Amniotic stem cell (primary cell): ENCODE measurements at regions not wholly inside any gene's neighbourhood (a gene's known extent, or its start where the extent isn't known, plus 50 kb on each side); places are given as distances from the start of the nearest gene placed in this dataset.
"Not testable (repeated sequence)": the region's sequence is repeated elsewhere in the genome, so short reads cannot be mapped to it uniquely, and the experiment has no call there.

Experiments
- DNase-seq: peaks from one replicate; lab custom pipeline; 2025; lab: John Stamatoyannopoulos, UW

DNA sequence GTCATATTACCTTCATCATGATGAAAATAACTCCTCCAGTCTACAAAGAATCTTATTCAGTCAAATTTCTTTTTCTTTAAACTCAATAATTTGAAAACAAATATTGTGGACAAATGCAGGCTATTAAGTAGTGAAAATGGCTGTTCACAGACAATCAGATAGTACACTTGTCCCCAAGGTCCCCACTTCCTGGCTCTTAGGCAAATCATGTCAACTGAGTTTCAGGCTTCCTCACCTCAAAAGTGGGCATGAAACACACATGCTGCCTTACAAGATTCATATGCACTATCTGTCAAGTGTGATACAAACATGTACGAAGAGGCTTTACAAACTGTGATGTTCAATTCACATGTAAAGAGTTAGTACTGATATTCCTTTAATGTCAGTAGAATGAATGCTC is 385.2 kb upstream of the SEMA6A start:
- no peak for DNase-seq

DNA sequence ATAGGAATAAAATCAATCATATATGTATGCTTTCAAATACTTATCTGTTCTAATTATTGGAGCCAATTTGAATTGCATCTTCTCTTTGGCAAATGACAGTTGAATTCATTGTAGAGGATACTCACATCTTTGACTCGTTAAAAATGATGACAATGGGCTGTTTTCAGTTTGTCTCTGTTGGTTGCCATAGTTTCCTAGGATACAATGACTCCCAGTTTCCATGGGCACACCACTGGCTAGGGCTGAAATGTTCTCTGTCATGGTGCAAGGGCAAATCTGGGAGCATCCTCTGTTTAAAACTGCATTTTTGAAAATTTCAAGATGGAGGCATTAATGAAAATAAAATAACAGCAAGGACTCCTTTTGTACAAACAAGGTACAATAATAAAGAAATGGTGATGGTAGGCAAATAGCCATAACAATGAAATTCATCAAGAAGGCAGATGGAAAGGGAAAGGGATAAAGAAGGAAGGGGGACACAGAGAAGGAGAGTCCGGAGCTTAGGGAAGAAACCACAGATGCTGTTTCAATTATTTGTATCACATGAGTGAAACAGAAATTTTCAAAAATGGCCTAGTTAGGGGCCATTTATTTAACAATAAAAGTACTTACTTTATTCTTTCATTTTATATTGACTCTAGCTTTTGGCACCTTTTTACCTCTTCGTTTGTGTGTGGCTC is 378.8 kb upstream of the SEMA6A start:
- no peak for DNase-seq

DNA sequence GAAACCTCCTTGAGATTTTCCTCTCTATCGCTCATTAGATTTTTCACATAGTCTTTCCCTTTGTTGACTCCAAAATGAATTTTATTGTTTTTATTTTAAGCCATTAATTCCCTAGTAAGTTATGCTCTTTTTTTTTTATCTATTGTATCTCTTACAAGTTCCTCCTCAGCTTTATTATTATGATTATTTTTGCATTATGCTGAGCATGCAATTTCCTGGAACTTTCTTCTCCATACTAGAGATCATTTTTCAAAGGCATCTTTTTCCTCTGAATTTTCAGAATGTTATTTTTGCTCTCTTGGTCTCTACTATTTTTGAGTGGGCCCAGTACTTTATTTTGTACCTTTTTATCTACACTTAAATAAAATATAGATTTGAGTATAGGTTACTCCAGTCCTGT is 376.6 kb upstream of the SEMA6A start:
- DNase-seq = no peak

DNA sequence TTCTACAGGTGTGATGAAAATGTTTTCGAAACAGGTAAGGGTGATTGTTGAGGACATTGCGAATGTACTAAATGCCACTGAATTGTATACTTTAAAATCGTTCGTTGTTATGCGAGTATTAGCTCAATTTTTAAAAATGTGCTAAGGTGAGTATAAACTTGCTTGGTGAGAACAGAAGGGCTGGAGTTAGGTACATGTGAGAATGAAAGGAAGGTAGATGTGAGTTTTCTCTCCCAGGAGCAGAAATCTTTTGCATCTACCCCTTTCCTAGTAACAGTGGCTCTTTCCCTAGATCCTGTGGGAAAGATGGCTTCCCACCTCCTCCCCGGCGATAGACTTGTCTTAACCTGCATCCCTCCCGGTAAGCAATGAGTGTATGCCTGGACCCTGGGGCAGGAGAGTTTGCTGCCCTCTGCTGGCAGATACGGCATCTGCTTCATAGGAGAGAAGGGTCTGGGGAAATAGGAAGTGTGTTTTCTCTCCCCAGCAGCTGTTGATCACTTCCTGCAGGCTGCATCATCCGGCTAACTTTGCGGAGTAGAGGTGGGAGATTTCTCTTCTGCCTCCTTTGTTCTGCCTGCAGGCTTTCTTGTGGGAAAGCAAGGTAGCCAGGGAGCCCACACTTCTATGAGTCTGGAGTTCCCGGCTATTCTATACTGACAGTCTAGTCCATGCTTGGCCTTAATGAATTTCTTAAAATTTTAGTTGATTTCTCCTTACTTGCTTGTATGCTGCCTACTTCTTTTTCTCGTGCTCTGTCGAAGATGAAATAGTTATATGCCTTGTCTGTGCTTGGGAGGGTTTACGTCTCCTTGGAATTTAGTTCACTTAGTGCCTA is 373.3 kb upstream of the SEMA6A start:
- no peak for DNase-seq

DNA sequence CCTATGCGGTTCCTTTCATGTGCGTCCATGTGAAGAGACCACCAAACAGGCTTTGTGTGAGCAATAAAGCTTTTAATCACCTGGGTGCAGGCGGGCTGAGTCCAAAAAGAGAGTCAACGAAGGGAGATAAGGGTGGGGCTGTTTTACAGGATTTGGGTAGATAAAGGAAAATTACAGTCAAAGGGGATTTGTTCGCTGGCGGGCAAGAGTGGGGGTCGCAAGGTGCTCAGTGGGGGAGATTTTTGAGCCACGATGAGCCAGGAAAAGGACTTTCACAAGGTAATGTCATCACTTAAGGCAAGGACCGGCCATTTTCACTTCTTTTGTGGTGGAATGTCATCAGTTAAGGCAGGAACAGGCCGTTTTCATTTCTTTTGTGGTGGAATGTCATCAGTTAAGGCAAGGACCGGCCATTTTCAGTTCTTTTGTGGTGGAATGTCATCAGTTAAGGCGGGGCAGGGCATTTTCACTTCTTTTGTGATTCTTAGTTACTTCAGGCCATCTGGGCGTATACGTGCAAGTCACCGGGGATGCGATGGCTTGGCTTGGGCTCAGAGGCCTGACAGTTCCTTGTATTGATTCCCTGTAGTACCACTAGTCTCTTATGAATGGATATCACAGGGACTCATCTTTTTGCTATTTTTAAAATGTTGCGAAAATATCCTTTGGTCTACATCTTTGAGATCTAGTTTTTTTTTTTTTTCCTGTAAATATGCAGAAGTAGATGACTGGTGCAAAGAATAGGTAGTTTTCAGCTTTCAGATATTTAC is 371.2 kb upstream of the SEMA6A start:
- not testable (repeated sequence) for DNase-seq

DNA sequence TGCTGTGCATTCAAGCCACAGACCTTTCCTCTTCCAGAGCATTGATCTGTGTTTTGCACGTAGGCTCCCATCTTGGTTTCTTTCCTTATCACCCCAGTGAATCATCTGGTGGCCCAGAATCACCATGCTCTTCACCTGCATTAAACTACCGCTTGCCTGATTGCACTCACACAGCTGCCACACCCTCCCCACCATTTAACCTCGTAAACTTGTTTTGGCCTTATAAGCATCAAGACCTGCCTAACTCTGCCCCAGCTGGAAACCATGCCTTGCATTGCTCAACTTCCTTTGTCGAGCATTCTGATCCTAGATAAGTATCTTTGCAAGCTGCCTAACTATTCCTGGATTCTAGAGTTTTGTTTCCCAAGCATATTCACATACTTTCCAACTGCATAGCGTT is 369.6 kb upstream of the SEMA6A start:
- no peak for DNase-seq

DNA sequence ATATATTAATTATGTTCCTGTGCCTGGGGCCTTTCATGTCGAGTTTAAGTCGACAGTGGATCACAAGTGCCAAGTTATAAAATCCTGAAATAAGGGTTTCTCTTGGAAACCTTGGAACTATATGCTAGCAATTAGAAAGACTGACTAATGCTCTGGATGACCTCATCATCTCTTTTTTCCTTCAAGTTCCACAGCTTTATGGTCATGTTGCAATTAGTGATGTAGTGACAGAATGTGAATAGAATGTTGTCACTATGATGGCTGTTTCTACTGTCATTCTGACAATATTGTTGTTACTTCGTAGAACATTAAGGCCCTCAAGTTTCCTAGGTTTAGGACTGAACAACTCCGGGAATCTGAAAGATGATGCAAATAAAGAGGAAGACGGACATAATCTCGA is 368.0 kb upstream of the SEMA6A start:
- no peak for DNase-seq

DNA sequence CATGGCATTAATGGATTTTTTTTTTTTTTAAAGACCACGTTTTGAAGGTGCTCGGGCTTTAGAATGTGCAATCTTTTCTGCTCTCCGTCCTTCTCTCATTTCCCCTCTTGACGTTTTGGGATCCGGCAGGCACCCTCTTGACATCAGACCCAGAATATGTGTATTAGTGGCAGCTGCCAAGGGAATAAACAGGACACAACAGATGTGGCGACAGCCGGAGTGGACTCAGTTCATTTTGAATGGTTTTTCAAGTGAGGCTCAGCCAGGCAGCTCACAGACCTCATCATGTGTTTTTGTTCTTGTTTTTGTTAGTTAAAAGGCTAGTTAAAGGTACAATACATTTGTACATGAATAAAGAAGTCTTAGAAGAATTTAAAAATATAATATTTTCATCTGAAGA is 365.0 kb upstream of the SEMA6A start:
- DNase-seq = no peak

DNA sequence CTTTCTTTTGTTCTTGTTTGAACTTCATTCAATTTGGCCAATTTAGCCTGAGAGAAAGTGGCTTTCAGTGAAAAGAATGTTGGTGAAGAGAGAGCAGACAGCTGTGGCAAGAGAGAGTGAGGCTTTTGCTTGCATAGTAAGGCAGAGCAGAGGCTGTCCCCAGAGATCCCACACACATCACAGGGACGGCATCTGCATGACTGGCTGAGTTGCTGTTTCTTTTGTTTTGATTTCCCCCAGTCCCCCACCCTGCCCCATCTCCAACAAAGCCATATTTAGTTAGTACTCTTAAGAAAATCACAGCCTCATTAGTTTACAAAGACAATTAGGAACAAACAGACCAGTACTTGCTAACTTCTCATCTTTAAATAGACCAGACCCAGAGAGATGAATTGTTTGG is 363.9 kb upstream of the SEMA6A start:
- DNase-seq = no peak

DNA sequence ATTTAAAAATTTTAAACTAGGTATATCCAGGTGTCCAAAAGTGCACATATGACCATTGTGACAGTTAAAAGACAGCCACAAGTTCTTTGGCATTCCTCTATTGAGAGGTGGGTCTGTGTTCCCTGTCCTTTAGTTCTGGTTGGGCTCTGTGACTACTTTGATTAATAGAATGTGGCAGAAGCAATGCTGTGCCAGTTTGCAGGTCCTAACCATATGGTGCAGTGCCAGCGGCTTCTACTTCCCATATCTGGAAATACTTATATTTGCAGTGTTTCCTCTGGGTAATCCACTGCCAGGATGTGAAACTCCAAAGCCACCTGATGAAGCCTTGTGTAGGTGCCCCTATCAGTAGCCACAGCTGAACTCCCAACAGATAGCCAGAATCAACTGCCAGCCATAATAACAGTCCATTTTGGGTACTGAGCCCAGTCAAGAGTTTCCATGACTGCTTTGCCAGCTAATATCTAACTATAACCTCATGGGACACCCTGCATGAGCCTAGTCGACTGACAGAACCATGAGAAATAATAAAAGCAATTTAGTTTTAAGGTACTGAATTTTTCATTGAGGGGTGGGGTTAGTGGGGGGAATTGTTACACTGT is 361.0 kb upstream of the SEMA6A start:
- no peak for DNase-seq

DNA sequence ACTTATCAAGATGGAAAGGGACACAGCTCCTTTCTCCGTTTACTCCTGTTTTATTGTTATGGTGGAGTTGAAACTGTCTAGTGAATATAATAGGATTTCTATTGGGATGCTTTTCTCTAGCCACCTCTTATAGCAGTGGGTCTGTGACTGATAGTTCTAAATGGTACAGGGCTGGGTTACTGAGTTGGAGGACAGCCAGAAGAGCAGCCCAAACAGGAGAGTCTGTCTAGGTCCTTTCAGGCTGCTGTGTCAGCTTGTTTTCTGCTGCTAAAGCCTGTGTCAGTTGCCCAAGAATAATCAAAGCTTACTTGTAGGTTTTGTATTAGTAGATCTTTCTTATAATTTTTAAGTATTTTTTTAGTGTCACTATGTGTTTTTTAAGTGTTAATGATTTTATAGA is 356.0 kb upstream of the SEMA6A start:
- no peak for DNase-seq

DNA sequence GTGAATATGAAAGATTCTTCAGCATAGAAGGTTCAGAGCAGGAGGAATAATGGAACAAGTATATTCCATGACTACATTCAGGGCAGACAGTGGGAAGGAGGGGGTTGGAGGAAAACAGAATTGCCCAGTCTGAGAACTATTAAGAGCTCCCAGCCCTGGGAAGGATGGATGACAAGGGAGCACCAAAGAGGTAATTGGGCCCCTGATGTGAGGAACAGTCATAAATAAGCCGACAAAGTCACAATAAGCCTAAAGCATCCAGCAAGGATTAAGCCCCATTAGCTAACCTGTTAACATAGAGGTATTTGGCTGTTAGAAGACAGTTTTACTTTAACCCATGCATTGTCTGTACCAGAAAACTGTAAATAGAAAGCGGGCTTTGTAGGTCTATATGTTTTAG is 348.7 kb upstream of the SEMA6A start:
- no peak for DNase-seq

DNA sequence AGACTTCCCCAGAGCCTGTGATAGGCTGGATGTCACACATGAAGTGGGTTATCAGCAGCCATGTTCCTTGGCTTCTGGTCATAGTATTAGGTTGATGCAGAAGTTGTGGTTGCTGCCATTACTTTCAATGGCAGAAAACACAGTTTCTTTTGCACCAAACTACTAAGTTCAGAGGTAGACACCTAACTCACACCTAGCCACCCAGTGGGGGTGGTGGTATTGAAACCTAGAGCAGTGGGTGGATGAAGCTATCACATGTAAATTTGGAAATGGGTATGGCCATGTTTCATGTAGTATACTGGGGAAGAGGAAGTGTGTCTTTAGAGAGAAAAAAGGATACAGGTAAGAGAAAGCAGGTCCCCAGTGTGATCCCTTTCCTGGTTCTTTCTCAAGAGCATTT is 347.9 kb upstream of the SEMA6A start:
- DNase-seq = no peak

DNA sequence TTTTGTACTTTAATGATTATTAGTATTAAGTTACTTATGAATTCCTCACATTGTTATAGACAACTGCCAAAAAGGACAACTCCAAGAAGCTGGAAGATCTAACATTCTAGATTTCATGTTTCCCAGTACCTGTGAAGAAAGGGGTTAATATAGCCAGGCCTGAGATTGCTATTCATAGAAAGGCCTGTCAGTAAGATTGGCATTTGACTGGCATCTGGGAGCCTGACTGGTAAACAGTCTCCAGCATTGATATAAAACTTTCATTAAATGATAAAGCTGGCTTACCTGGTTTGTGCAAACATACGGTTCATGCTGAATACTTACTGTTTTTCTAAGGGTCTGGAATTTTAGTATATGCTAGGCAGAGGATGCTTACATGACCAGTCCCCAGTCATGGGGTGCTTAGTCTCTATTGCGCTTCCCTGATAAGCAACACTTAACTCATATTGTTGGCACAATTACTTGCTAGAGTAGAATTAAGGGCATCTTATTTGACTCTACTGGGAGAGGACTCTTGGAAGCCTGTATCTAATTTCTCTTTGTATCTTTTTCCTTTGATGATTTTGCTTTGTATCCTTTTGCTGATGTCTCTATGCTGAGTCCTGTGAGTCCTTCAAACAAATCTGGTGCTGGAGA is 340.4 kb upstream of the SEMA6A start:
- DNase-seq = no peak

DNA sequence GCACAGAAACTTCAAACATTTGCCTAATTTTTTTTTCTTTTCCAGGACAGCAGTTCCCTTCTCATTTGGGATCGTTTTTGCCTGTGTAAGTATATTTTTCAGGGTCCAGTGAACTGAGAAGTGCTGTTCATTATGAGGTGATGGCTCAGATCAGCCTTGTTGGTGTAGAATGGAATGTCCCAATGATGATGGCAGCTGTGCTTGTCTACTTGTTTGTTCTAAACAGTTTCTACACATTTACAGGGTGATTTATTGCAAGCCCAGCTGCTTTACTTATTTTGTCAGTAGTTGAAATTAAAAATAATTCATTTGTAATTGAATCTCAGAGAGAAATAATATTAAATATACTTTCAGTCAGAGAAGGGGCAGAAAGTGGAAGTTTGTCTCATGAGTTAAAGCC is 337.6 kb upstream of the SEMA6A start:
- no peak for DNase-seq

DNA sequence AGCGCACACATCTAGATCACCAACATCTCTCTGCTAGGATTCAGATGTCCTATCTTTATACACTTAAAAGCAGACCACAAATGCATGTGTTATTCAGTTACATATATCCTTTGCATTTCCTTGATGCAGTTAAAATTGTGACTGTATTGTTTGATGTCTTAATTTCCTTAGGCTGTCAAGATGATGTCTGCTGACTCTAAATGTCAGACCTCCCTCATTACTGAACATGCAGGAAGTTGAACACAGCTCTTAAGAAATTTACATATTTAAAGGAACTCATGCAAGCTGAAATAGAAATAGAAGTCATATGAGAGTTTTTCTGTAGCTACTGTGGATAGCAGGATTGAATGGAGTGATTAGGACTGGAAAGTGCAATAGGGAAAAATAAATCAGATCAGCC is 336.5 kb upstream of the SEMA6A start:
- no peak for DNase-seq

DNA sequence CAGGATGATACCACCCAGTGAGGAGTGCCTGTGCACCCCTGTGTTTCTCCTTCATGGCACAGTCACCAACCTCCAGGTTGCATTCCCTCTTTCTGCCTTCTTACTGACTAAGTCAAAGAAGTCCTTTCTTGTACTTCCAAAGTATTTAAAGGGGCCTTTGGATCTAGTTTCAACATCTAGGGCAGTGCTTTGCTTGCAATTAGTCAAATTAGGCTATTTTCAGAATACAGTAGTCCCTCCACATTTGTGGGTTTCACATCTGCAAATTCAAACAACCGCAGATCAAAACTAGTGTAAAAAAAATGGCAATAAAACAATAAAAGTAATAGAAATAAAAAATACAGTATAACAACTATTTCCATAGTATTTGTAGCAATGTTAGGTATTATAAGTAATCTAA is 333.9 kb upstream of the SEMA6A start:
- no peak for DNase-seq

DNA sequence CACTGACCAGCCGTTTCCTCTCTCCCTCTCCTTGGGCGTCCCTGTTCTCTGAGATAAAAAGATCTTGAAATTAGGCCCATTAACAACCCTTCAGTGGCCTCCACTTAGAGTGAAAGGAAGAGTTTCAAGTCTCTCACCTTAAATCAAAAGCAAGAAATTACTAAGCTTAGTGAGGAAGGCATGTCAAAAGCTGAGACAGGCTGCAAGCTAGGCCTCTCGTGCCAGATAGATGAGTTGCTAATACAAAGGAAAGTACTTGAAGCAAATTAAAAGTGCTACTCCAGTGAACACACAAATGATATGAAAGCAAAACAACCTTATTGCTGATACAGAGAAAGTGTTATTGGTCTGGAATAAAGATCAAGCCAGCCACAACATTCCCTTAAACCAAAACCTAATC is 331.3 kb upstream of the SEMA6A start:
- DNase-seq = no peak

DNA sequence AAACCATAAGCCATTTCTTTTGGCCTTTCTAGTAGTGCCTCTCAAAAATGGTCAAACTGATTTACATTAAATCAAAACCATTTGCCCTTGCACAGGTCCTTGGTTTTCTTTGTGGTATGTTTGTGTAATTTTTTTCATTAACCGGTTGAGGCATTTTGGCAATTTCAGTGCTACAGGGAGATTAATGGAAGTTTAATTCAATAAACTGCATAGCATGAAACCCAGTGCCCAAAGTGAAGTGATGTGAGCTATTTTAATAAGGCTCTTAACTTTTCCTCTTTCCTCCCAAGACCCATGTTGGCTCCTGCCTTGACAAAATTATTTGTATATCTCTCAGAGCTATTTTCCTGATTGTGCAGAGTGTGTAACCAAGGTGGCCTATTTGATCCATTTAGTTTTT is 326.2 kb upstream of the SEMA6A start:
- DNase-seq = no peak

DNA sequence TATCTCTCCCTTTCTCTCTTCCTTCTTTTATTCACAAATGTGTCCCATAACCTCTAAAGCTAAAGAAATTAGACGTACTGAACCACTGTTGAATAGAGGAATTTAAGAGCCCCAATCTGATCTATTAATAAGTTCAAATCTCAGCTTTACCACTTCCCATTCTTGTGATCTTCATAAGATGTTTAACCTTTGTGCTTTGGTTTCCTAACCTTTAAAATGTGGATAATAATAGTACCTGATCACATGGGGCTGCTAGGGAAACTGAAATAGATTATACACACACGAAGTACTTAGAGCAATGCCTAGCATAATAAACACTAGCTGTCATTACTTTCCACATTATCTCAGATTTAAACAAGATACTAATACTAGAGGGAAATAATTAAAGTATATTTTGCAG is 324.3 kb upstream of the SEMA6A start:
- no peak for DNase-seq

DNA sequence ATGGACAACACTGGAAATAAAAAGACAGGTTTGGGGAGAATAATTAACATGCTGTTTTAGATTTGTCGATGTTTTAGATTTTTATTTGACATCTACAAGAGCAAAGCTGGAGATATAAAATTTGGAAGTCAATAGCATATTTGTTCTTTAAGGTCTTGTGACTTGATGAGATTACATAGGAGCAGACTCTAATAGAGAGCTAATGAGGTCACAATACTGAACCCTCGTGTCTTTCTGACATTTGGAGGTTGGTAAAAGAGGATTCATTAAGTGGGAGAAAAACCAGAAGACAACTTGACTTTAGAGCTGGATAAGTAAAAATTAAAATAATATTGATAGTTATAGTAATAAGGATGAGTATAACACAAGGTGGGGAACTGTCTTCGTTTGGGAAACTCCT is 322.7 kb upstream of the SEMA6A start:
- DNase-seq = no peak

DNA sequence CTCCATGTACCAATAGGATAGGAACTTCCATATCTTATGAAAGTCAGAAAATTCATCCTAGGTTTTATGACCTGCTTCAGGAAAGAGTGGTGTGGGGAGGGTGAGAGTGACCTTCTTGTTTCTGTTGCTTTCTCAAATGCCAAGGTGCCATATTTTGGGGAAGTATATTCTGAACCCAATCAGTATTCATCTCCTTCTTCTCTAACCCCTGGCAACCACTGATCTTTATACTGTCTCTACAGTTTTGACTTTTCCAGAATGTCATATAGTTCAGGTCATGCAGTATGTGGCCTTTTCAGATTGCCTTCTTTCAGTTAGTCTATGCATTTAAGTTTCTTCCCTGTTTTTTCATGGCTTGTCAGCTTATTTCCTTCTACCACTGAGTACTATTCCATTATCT is 321.4 kb upstream of the SEMA6A start:
- DNase-seq = no peak
